ENCODE measurements at regions not wholly inside any gene's neighbourhood (a gene's known extent, or its start where the extent isn't known, plus 50 kb on each side); places are given as distances from the start of the nearest gene placed in this dataset.

DNA sequence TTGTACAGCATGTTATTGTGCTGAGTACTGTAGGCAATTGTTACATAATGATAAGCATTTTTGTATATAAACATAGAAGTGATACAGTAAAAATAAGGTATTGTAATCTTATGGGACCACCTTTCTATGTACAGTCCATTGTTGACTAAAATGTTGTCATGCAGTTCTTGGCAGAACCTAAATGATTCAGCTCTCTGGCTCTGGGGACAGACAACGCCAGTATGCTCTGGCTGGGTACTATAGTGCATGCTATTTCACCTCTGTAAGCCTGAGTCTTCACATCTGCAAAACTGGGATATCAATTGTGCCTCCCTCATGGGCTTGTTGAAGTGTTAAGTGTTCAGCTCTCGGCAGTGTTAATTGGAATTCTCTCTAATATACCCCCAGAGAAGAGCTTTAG lies 674.3 kb downstream of the INHBA start:
- Histone ChIP-seq H3K9ac (ENCODE audit: low read length) (no peak overlapping the region), H3K27ac (ENCODE audit: low read depth, low read length) (no peak overlapping the region), H3K27me3 (ENCODE audit: control insufficient read depth, insufficient read depth, low read length) (no peaks in the 10 kb centered on the region)

DNA sequence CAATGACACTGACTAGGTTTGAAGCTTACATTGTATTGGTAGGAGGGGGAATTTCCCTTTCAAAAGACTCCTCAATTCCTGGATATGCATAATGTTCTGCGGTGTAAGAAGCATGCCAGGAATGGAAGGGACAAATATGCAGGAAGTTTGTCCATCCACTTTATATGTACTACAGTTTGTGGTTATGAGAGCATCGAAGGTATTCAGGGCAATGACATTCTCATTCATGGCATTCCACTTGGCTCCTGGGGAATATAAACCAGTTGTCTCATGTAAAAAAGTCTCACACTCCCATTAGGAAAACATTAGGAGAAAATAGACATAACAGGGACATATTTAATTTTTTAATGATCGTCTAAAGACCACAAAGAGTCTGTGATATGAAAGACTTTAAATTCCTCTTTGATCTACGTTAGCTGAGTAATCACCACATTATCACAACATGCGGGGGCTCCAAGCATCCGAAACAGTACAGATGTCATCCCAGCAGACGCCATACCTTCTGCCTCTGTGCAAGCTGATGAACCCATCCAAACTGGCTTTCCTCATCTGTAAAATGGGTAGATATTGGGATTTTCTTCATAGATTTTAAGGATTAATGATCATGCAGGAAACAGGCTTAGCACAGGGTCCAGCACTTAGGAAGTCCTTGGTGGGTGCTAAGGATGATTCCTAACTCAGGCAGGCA lies 675.3 kb downstream of the INHBA start:
- Histone ChIP-seq H3K36me3 (ENCODE audit: control insufficient read depth, insufficient read depth, low read length) (no peaks in the 10 kb centered on the region), H3K4me3 (ENCODE audit: low read depth, low read length) (no peak overlapping the region), H3K9me3 (ENCODE audit: control insufficient read depth, insufficient read depth, low read depth, low read length) (no peaks in the 10 kb centered on the region), H3K9ac (ENCODE audit: low read length) (no peak overlapping the region), H3K27me3 (ENCODE audit: control insufficient read depth, insufficient read depth, low read length) (no peaks in the 10 kb centered on the region), H3K4me1 (ENCODE audit: control insufficient read depth, insufficient read depth, low read length) (no peaks in the 10 kb centered on the region; the same call in 1 of the 2 replicates), H3K27ac (ENCODE audit: low read depth, low read length) (no peak overlapping the region)

More for the DNA sequence above, 674.3 kb downstream of the INHBA start:
- Histone ChIP-seq H3K9me3 (ENCODE audit: control insufficient read depth, insufficient read depth, low read depth, low read length) (no peaks in the 10 kb centered on the region), H3K4me3 (ENCODE audit: low read depth, low read length) (no peak overlapping the region), H3K4me1 (ENCODE audit: control insufficient read depth, insufficient read depth, low read length) (no peaks in the 10 kb centered on the region; the same call in 1 of the 2 replicates), H3K36me3 (ENCODE audit: control insufficient read depth, insufficient read depth, low read length) (no peaks in the 10 kb centered on the region)

DNA sequence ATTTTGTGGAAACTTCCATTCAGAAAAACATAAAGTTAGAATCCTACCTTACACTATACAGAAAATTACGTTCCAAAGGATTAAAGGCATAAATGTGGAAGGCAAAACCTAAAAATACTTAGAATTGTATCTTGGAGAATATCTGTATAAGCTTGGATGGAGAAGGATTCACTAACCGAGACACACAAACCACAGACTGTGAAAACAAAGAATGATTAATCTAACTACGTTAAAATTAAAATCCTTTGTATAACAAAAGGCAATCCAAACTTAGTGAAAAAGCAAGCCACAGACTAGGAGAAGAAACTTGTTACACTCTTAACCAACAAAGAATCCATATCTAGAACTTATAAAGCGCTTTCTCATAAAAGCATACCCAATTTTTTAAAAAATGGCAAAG lies 678.8 kb downstream of the INHBA start:
- H3K4me1 ChIP-seq (ENCODE audit: control insufficient read depth, insufficient read depth, low read length) = no peaks in the 10 kb centered on the region; the same call in 1 of the 2 replicates
- H3K36me3 ChIP-seq (ENCODE audit: control insufficient read depth, insufficient read depth, low read length) = no peaks in the 10 kb centered on the region
- H3K27ac ChIP-seq (ENCODE audit: low read depth, low read length) = no peak overlapping the region
- H3K27me3 ChIP-seq (ENCODE audit: control insufficient read depth, insufficient read depth, low read length) = no peaks in the 10 kb centered on the region
- no peak overlapping the region for H3K4me3 ChIP-seq (ENCODE audit: low read depth, low read length)
- H3K9me3 ChIP-seq (ENCODE audit: control insufficient read depth, insufficient read depth, low read depth, low read length) = no peaks in the 10 kb centered on the region
- no peak overlapping the region for H3K9ac ChIP-seq (ENCODE audit: low read length)

DNA sequence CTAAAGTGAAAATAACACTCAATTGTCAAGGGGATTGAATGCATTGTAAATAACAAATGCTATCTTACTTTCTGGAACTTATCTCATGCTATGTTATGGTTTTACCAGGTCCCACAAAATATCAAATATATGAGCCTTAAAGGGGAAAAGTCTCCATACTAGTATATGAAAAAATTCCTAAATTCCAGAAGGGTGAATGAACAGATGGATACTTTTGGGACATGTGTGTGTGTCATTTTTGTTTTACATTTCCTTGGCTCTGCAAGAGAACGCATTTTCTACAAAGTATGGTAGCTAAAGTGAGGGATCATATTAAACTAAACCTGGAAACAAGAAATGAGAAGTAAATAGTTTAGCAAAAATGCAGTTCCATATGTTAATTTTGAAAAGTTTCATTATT lies 682.8 kb downstream of the INHBA start:
- Histone ChIP-seq H3K4me1 (ENCODE audit: control insufficient read depth, insufficient read depth, low read length) (no peaks in the 10 kb centered on the region), H3K4me3 (ENCODE audit: low read depth, low read length) (no peak overlapping the region), H3K9ac (ENCODE audit: low read length) (no peak overlapping the region), H3K36me3 (ENCODE audit: control insufficient read depth, insufficient read depth, low read length) (no peaks in the 10 kb centered on the region), H3K27me3 (ENCODE audit: control insufficient read depth, insufficient read depth, low read length) (no peaks in the 10 kb centered on the region), H3K27ac (ENCODE audit: low read depth, low read length) (no peak overlapping the region), H3K9me3 (ENCODE audit: control insufficient read depth, insufficient read depth, low read depth, low read length) (no peaks in the 10 kb centered on the region)

DNA sequence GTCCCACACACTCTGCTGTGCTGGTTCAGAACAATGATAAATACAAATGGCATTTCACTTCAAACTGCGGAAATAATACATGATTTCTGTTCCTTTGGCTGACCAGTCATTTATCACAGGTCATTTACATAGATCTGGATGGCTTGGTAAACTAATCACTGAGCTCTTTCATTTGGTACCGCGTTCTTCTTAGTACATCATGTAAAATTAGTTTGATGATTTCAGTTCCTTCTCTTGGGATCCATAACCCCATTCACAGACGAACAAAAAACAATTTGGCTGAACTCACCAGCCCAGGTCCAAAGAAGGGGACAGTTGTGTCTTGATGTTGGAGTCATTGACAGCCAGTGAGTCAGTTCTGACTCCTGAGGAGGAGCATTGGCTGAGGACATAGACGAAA lies 689.8 kb downstream of the INHBA start:
- Histone ChIP-seq H3K9ac (ENCODE audit: low read length) (no peak overlapping the region), H3K9me3 (ENCODE audit: control insufficient read depth, insufficient read depth, low read depth, low read length) (no peaks in the 10 kb centered on the region), H3K4me1 (ENCODE audit: control insufficient read depth, insufficient read depth, low read length) (no peaks in the 10 kb centered on the region), H3K36me3 (ENCODE audit: control insufficient read depth, insufficient read depth, low read length) (no peaks in the 10 kb centered on the region), H3K27me3 (ENCODE audit: control insufficient read depth, insufficient read depth, low read length) (no peaks in the 10 kb centered on the region), H3K4me3 (ENCODE audit: low read depth, low read length) (no peak overlapping the region), H3K27ac (ENCODE audit: low read depth, low read length) (no peak overlapping the region)

DNA sequence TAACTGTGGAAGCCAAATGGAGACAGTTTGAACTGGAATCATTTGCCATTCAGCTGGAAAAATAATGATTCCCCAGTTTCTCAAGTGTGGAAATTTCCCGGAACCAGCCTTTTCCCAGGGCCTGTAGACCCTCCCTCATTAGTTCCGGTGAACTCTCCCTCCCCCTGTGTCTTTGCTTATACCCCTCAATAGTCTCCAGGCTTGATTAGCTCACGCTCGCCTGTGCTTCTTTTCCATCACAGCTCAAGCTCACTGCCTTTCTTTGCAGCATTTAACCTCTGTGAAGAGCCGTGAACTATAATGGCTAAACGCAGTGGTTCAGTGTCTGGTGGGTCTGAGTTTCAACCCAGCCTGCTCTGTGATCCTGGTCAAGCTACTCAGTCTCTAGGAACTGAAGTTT lies 690.8 kb downstream of the INHBA start:
- H3K27me3 ChIP-seq (ENCODE audit: control insufficient read depth, insufficient read depth, low read length) = no peaks in the 10 kb centered on the region
- no peak overlapping the region for H3K27ac ChIP-seq (ENCODE audit: low read depth, low read length)
- no peak overlapping the region for H3K4me3 ChIP-seq (ENCODE audit: low read depth, low read length)
- no peak overlapping the region for H3K9ac ChIP-seq (ENCODE audit: low read length)
- no peaks in the 10 kb centered on the region for H3K4me1 ChIP-seq (ENCODE audit: control insufficient read depth, insufficient read depth, low read length)
- H3K36me3 ChIP-seq (ENCODE audit: control insufficient read depth, insufficient read depth, low read length) = no peaks in the 10 kb centered on the region
- no peaks in the 10 kb centered on the region for H3K9me3 ChIP-seq (ENCODE audit: control insufficient read depth, insufficient read depth, low read depth, low read length)

DNA sequence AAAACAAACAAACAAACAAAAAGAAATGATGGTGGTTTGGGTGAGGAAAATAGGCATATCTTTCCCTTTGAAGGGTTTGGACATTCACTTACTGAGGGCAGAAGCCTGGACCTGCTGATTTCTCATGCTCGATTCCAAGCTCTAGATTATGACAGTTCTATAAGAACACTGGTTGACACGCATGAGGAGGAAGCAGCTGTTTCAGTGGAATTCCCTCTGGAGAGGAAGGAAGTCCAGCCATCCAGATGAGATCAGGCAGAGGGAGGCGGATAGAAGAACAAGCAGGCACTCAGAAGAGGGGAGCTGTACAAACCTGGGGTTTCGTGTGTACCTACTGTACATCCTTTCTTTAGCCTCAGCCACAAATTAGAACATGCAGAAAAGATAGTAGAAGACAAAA lies 691.9 kb downstream of the INHBA start:
- no peaks in the 10 kb centered on the region for H3K36me3 ChIP-seq (ENCODE audit: control insufficient read depth, insufficient read depth, low read length)
- H3K9me3 ChIP-seq (ENCODE audit: control insufficient read depth, insufficient read depth, low read depth, low read length) = no peaks in the 10 kb centered on the region
- H3K4me3 ChIP-seq (ENCODE audit: low read depth, low read length) = no peak overlapping the region
- H3K27me3 ChIP-seq (ENCODE audit: control insufficient read depth, insufficient read depth, low read length) = no peaks in the 10 kb centered on the region
- no peaks in the 10 kb centered on the region for H3K4me1 ChIP-seq (ENCODE audit: control insufficient read depth, insufficient read depth, low read length)
- no peak overlapping the region for H3K27ac ChIP-seq (ENCODE audit: low read depth, low read length)
- no peak overlapping the region for H3K9ac ChIP-seq (ENCODE audit: low read length)

DNA sequence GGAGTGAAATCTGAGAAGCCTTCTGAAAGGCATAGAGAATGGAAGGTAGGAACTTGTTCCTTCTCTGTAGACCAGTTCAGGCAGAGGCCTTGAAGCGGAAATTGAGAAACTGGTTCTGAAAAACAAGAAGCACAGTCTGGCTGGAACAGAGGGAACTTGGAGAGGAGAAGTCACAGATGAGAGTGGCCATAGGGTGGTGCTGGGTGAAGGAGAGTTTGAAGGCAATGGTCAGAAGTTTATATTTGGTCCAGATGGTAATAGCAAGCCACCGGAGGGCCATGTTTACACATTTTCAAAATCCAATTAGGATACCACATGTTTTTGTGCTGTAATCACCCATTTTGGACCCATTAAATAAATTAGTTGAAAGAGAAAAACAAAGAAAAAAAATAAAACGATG lies 692.5 kb downstream of the INHBA start:
- H3K27me3 ChIP-seq (ENCODE audit: control insufficient read depth, insufficient read depth, low read length) = no peaks in the 10 kb centered on the region
- no peaks in the 10 kb centered on the region for H3K9me3 ChIP-seq (ENCODE audit: control insufficient read depth, insufficient read depth, low read depth, low read length)
- H3K4me3 ChIP-seq (ENCODE audit: low read depth, low read length) = no peak overlapping the region
- H3K4me1 ChIP-seq (ENCODE audit: control insufficient read depth, insufficient read depth, low read length) = no peaks in the 10 kb centered on the region
- H3K27ac ChIP-seq (ENCODE audit: low read depth, low read length) = no peak overlapping the region
- no peaks in the 10 kb centered on the region for H3K36me3 ChIP-seq (ENCODE audit: control insufficient read depth, insufficient read depth, low read length)
- no peak overlapping the region for H3K9ac ChIP-seq (ENCODE audit: low read length)

DNA sequence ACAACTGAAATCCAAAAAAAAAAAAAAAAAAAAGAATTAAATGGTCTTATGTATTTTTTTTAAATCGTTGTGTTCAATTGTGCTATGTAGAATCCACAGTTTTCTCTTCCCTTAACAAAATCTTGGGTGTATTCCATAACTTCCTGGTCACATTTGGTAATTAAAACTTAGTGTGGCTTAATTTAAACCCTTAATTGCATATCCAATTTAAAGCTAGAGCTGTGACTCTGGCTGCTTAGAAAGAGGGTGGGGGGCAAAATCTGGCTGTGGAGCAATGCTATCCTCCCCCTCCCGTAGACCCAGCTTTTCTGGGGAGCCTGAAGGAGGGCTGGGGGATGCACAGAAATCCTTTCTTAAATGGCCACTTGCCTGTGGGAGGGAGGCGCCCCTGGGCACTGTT lies 695.1 kb downstream of the INHBA start:
- no peak overlapping the region for H3K4me3 ChIP-seq (ENCODE audit: low read depth, low read length)
- H3K9ac ChIP-seq (ENCODE audit: low read length) = no peak overlapping the region
- H3K27ac ChIP-seq (ENCODE audit: low read depth, low read length) = no peak overlapping the region
- H3K27me3 ChIP-seq (ENCODE audit: control insufficient read depth, insufficient read depth, low read length) = no peaks in the 10 kb centered on the region
- H3K36me3 ChIP-seq (ENCODE audit: control insufficient read depth, insufficient read depth, low read length) = no peaks in the 10 kb centered on the region
- no peaks in the 10 kb centered on the region for H3K4me1 ChIP-seq (ENCODE audit: control insufficient read depth, insufficient read depth, low read length)
- H3K9me3 ChIP-seq (ENCODE audit: control insufficient read depth, insufficient read depth, low read depth, low read length) = no peaks in the 10 kb centered on the region

DNA sequence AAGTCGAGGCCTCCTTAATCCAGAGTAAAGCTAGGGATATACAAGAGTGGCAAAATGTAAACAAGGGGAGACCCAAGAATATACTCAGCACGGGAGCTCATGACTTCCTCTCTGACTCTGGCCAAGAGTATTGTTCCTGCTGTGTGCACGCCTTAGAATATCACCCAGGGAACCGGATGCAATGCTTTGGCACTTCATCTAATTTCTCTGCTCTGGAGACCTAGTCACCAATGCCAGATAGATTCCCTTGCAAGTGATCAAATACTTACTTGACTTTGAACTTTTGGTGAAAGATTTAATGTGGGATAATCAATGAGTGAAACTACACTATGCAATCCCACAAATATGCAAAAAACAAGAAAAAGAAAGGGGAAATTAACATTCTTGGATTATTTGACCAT lies 695.5 kb downstream of the INHBA start:
- H3K4me3 ChIP-seq (ENCODE audit: low read depth, low read length) = no peak overlapping the region
- no peaks in the 10 kb centered on the region for H3K4me1 ChIP-seq (ENCODE audit: control insufficient read depth, insufficient read depth, low read length)
- no peaks in the 10 kb centered on the region for H3K36me3 ChIP-seq (ENCODE audit: control insufficient read depth, insufficient read depth, low read length)
- no peaks in the 10 kb centered on the region for H3K27me3 ChIP-seq (ENCODE audit: control insufficient read depth, insufficient read depth, low read length)
- H3K9ac ChIP-seq (ENCODE audit: low read length) = no peak overlapping the region
- no peaks in the 10 kb centered on the region for H3K9me3 ChIP-seq (ENCODE audit: control insufficient read depth, insufficient read depth, low read depth, low read length)
- no peak overlapping the region for H3K27ac ChIP-seq (ENCODE audit: low read depth, low read length)

DNA sequence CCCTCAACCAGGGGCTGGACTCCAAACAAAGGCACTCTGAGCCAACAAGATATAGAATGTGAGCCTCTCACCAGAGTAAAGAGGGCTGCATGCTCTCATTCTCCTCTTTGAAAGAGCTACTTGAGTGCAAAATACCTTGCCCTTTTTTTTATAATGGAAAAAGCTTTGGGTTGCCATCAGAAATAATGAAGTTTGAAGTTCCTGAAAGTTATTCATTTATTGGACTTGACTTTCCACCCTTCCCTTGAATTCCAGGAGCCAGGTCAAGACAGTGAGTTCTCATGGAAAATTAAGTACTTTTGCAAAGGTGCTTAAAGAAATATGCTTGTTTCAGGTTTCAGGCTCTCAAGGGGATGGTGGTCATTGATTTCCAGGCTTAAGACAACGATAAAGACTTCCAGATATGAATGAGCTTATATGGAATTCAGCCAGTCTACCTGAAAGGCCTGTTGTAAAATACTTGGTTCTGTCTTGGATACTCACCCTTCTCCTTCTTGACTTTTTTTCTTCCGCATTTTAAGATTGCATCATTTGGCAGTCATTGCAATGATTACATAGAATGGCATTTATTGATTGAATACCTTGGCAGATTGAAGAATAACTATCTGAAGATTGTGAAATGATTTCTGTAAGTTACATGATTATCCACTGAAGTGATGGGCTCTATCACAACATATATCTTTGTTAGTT lies 696.4 kb downstream of the INHBA start:
- Histone ChIP-seq H3K4me3 (ENCODE audit: low read depth, low read length) (no peak overlapping the region), H3K9me3 (ENCODE audit: control insufficient read depth, insufficient read depth, low read depth, low read length) (no peaks in the 10 kb centered on the region), H3K4me1 (ENCODE audit: control insufficient read depth, insufficient read depth, low read length) (no peaks in the 10 kb centered on the region), H3K36me3 (ENCODE audit: control insufficient read depth, insufficient read depth, low read length) (no peaks in the 10 kb centered on the region), H3K9ac (ENCODE audit: low read length) (no peak overlapping the region), H3K27me3 (ENCODE audit: control insufficient read depth, insufficient read depth, low read length) (no peaks in the 10 kb centered on the region), H3K27ac (ENCODE audit: low read depth, low read length) (no peak overlapping the region)
